H1 (cell line): ENCODE measurements at regions not wholly inside any gene's neighbourhood (a gene's known extent, or its start where the extent isn't known, plus 50 kb on each side); places are given as distances from the start of the nearest gene placed in this dataset.

Experiments
- CTCF ChIA-PET: fragments of 300-600 bp; sonication (Branson Sonifier 250); formaldehyde crosslinking; loops from one replicate; lab custom pipeline; 2021; ENCODE audit not compliant: partially characterized antibody; lab: Charles Lee
- POLR2A ChIA-PET: fragments of 300-600 bp; sonication (Branson Sonifier 250); formaldehyde crosslinking; loops from one replicate; lab custom pipeline; 2021; ENCODE audit warnings: inconsistent platforms; ENCODE audit not compliant: partially characterized antibody; lab: Charles Lee
- DNase-seq, 2 experiments: peaks; one replicate each; pipeline versions ENCODE4 v3.0.0 to v3.0.0-alpha.2; 2010 to 2022; ENCODE audit warnings: low spot score in 2 of 2, low read depth in 1 of 2, mixed read lengths in 1 of 2
- FAIRE-seq: peaks from 2 replicates; lab custom pipeline; 2011; peaks lifted over from hg19 to GRCh38; lab: Jason Lieb, UNC
- H2AFZ ChIP-seq: 2 replicates; pipeline ENCODE4 v1.8.1; 2012; ENCODE audit warnings: low read length, inconsistent platforms
- H2AK5ac ChIP-seq: 2 replicates; pipeline ENCODE4 v1.6.1; 2013; ENCODE audit warnings: low read depth, low read length
- H2BK120ac ChIP-seq: replicated peaks from 2 replicates; pipeline ENCODE3; 2013; ENCODE audit warnings: low read depth, low read length, inconsistent platforms
- H2BK12ac ChIP-seq: 2 replicates; pipeline ENCODE4 v1.6.1; 2013; ENCODE audit warnings: low read depth, low read length
- H2BK15ac ChIP-seq: 2 replicates; pipeline ENCODE4 v1.6.1; 2013; ENCODE audit warnings: low read length
- H2BK20ac ChIP-seq: 2 replicates; pipeline ENCODE4 v1.6.1; 2013; ENCODE audit warnings: low read length
- H2BK5ac ChIP-seq: 2 replicates; pipeline ENCODE4 v1.6.1; 2013; ENCODE audit warnings: low read depth, low read length
- H3K14ac ChIP-seq: 2 replicates; pipeline ENCODE4 v1.6.1; 2013; ENCODE audit warnings: inconsistent platforms; ENCODE audit not compliant: insufficient read length
- H3K18ac ChIP-seq: 2 replicates; pipeline ENCODE4 v1.6.1; 2013; ENCODE audit warnings: low read length; ENCODE audit errors: extremely low read depth
- H3K23ac ChIP-seq: 2 replicates; pipeline ENCODE4 v1.6.1; 2013; ENCODE audit warnings: inconsistent platforms; ENCODE audit not compliant: insufficient read length
- H3K23me2 ChIP-seq: 2 replicates; pipeline ENCODE4 v1.6.1; 2013; ENCODE audit warnings: low read depth, low read length
- H3K27ac ChIP-seq: 2 replicates; pipeline ENCODE4 v1.6.1; 2011; ENCODE audit warnings: low read depth, low read length, inconsistent platforms
- H3K27me3 ChIP-seq, 4 experiments: replicated peaks in 1 of 4; 1 replicate in 1 of 4; 2 replicates in 3 of 4; pipeline versions ENCODE4 v1.6.1 to v1.8.1; 2011 to 2013; ENCODE audit warnings: low read length in 3 of 4, mild to moderate bottlenecking in 3 of 4, inconsistent platforms in 2 of 4, mixed read lengths in 2 of 4, moderate library complexity in 1 of 4; ENCODE audit not compliant: control insufficient read depth in 3 of 4, insufficient read depth in 3 of 4; ENCODE audit errors: extremely low read depth in 1 of 4
- H3K36me3 ChIP-seq, 4 experiments: 2 replicates each; pipeline versions ENCODE4 v1.6.1 to v1.8.1; 2011 to 2013; ENCODE audit warnings: mild to moderate bottlenecking in 4 of 4, low read length in 3 of 4, moderate library complexity in 2 of 4, control low read depth in 1 of 4, inconsistent platforms in 1 of 4; ENCODE audit not compliant: insufficient read depth in 4 of 4, control insufficient read depth in 2 of 4
- H3K4ac ChIP-seq: replicated peaks from 2 replicates; pipeline ENCODE3; 2013; ENCODE audit warnings: low read length, low read depth, mixed read lengths, inconsistent platforms; ENCODE audit not compliant: insufficient read length
- H3K4me1 ChIP-seq, 4 experiments: replicated peaks in 1 of 4; 1 replicate in 1 of 4; 2 replicates in 3 of 4; pipeline versions ENCODE4 v1.6.1 to v1.8.1; 2011 to 2013; ENCODE audit warnings: low read length in 3 of 4, inconsistent platforms in 2 of 4, mixed read lengths in 1 of 4; ENCODE audit not compliant: insufficient read depth in 4 of 4, control insufficient read depth in 3 of 4
- H3K4me2 ChIP-seq, 2 experiments: 2 replicates each; pipeline versions ENCODE4 v1.6.1 to v1.8.1; 2011 to 2013; ENCODE audit warnings: low read depth in 2 of 2, low read length in 2 of 2, control low read depth in 1 of 2, inconsistent platforms in 1 of 2, mild to moderate bottlenecking in 1 of 2; ENCODE audit not compliant: insufficient read depth in 1 of 2
- H3K4me3 ChIP-seq, 4 experiments: fragments of 200-600, 300-600 bp in 1 of 4; sonication (generic), shearing (Covaris generic), sonication (Bioruptor Twin) in 1 of 4; 2 replicates each; pipeline versions ENCODE4 v1.5.1 to v1.8.1; 2011 to 2016; ENCODE audit warnings: low read length in 4 of 4, low read depth in 3 of 4, control low read depth in 2 of 4, inconsistent platforms in 2 of 4, mild to moderate bottlenecking in 2 of 4, mixed read lengths in 1 of 4, moderate library complexity in 1 of 4; ENCODE audit not compliant: insufficient read depth in 2 of 4; ENCODE audit errors: extremely low read depth in 1 of 4
- H3K56ac ChIP-seq: replicated peaks from 2 replicates; pipeline ENCODE3; 2013; ENCODE audit warnings: low read depth, mild to moderate bottlenecking, mixed read lengths, low read length, inconsistent platforms; ENCODE audit not compliant: insufficient read length
- H3K79me1 ChIP-seq: 2 replicates; pipeline ENCODE4 v1.6.1; 2013; ENCODE audit warnings: low read depth, low read length, control low read depth
- H3K79me2 ChIP-seq, 2 experiments: 2 replicates each; pipeline versions ENCODE4 v1.6.1 to v1.8.1; 2012 to 2013; ENCODE audit warnings: low read length in 2 of 2, mild to moderate bottlenecking in 2 of 2, inconsistent platforms in 1 of 2; ENCODE audit not compliant: insufficient read depth in 2 of 2, control insufficient read depth in 1 of 2
- H3K9ac ChIP-seq, 4 experiments: replicated peaks in 1 of 4; 1 replicate in 1 of 4; 2 replicates in 3 of 4; pipeline versions ENCODE4 v1.6.1 to v1.8.1; 2011 to 2013; ENCODE audit warnings: low read depth in 3 of 4, low read length in 3 of 4, control low read depth in 2 of 4, mild to moderate bottlenecking in 2 of 4, moderate library complexity in 2 of 4, inconsistent platforms in 1 of 4; ENCODE audit errors: extremely low read depth in 1 of 4
- H3K9me3 ChIP-seq, 2 experiments: 2 replicates each; pipeline versions ENCODE4 v1.6.1 to v1.8.1; 2012 to 2013; ENCODE audit warnings: mild to moderate bottlenecking in 2 of 2, moderate library complexity in 2 of 2, control low read depth in 1 of 2, inconsistent platforms in 1 of 2, low read depth in 1 of 2, low read length in 1 of 2, mixed read lengths in 1 of 2; ENCODE audit not compliant: insufficient read depth in 2 of 2
- H4K20me1 ChIP-seq, 2 experiments: replicated peaks in 1 of 2; 2 replicates each; pipeline versions ENCODE3 to v1.8.1; 2011 to 2013; ENCODE audit warnings: inconsistent platforms in 2 of 2, low read length in 2 of 2, mild to moderate bottlenecking in 1 of 2; ENCODE audit not compliant: insufficient read depth in 2 of 2, control insufficient read depth in 1 of 2
- H4K5ac ChIP-seq: 2 replicates; pipeline ENCODE4 v1.6.1; 2013; ENCODE audit warnings: low read length, low read depth, mixed read lengths, inconsistent platforms; ENCODE audit not compliant: insufficient read length
- H4K8ac ChIP-seq: 2 replicates; pipeline ENCODE4 v1.8.0; 2013; ENCODE audit warnings: mild to moderate bottlenecking, moderate library complexity, low read length, inconsistent platforms; ENCODE audit not compliant: insufficient read depth; ENCODE audit errors: extremely low read depth
- H4K91ac ChIP-seq: replicated peaks from 2 replicates; pipeline ENCODE3; 2013; ENCODE audit warnings: low read length, mixed read lengths, inconsistent platforms; ENCODE audit not compliant: insufficient read length
- BACH1 ChIP-seq: IDR thresholded peaks from 2 replicates; pipeline ENCODE4 v1.6.1; 2012; ENCODE audit warnings: low read length, improper control_type of control experiment
- BCL11A ChIP-seq, 2 experiments: IDR thresholded peaks; one replicate each; pipeline ENCODE4 v1.6.1; 2011; ENCODE audit warnings: low read depth in 2 of 2, low read length in 2 of 2, mild to moderate bottlenecking in 2 of 2
- CREB1 ChIP-seq: IDR thresholded peaks from 2 replicates; pipeline ENCODE4 v1.6.1; 2012; ENCODE audit warnings: inconsistent platforms
- EGR1 ChIP-seq: IDR thresholded peaks from 2 replicates; pipeline ENCODE4 v1.6.1; 2011; ENCODE audit warnings: low read depth, low read length, borderline replicate concordance
- HDAC2 ChIP-seq, 2 experiments: fragments of 300-600 bp in 1 of 2; sonication (generic) in 1 of 2; IDR thresholded peaks; 2 replicates each; pipeline ENCODE4 v1.6.1; 2011 to 2012; ENCODE audit warnings: low read depth in 2 of 2, low read length in 2 of 2, mild to moderate bottlenecking in 2 of 2, moderate library complexity in 2 of 2, borderline replicate concordance in 1 of 2, inconsistent platforms in 1 of 2
- MAFK ChIP-seq: IDR thresholded peaks from 2 replicates; pipeline ENCODE4 v1.6.1; 2012; ENCODE audit warnings: low read depth, mild to moderate bottlenecking, improper control_type of control experiment, low read length
- POU5F1 ChIP-seq: IDR thresholded peaks from 2 replicates; pipeline ENCODE4 v1.6.1; 2011; ENCODE audit warnings: low read depth, mild to moderate bottlenecking, low read length, moderate library complexity
- SP4 ChIP-seq: IDR thresholded peaks from 2 replicates; pipeline ENCODE4 v1.6.1; 2012; ENCODE audit warnings: low read length, inconsistent platforms
- SRF ChIP-seq: IDR thresholded peaks from 2 replicates; pipeline ENCODE4 v1.6.1; 2011; ENCODE audit warnings: mild to moderate bottlenecking, low read depth, low read length, moderate library complexity
- TBP ChIP-seq: IDR thresholded peaks from 2 replicates; pipeline ENCODE4 v1.6.1; 2011; ENCODE audit warnings: low read depth, low read length, improper control_type of control experiment
- WGBS, 2 experiments: shearing (Covaris generic) in 1 of 2; methylation state at CpG; one replicate each; pipeline versions ENCODE4 v1.1.6 to v1.1.7; 2013 to 2015; ENCODE audit warnings: low lambda C conversion rate in 2 of 2, mixed read lengths in 2 of 2, inconsistent platforms in 1 of 2, low coverage in 1 of 2, missing lambda C conversion rate in 1 of 2; ENCODE audit not compliant: insufficient replicate concordance in 2 of 2, insufficient coverage in 1 of 2, insufficient read length in 1 of 2; ENCODE audit errors: extremely low coverage in 1 of 2, missing lambda C conversion rate in 1 of 2; 5-methylcytosine and 5-hydroxymethylcytosine counted together
- TF ChIP-seq, protein P1 (sequence below): IDR thresholded peaks from 2 replicates; pipeline ENCODE4 v1.6.1; 2011; ENCODE audit warnings: low read length, improper control_type of control experiment
- TF ChIP-seq, protein P2 (sequence below): IDR thresholded peaks from 2 replicates; pipeline ENCODE4 v1.6.1; 2012; ENCODE audit warnings: inconsistent platforms

DNA sequence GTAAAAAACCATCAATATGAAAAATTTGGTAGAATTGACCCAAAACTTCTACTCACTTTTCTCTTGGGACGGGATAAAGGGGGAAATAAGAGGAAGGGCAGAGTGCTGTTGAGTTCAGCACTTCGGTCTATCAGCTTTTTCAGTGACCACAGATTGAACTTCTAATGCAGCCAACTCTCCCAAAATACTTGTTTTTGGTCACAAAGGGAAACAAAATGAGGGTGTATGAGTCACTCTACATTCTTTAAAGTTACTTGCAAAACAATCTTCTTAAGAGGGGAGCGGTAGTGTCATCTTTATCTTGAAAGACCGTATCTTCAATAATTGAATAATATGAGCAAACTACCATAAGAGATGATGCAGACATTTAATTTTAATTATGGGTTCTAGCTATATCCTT lies 661.3 kb downstream of the CD109 start:
- H2AK5ac ChIP-seq: no peak overlapping the region
- no peaks in the 10 kb centered on the region for H3K4me1 ChIP-seq
- H2BK15ac ChIP-seq: no peak overlapping the region
- no peaks in the 10 kb centered on the region for H4K20me1 ChIP-seq
- H2BK12ac ChIP-seq: no peak overlapping the region
- no peak for DNase-seq
- no peak overlapping the region for H3K56ac ChIP-seq
- no peaks in the 10 kb centered on the region for H3K23me2 ChIP-seq
- H3K36me3 ChIP-seq: no peaks in the 10 kb centered on the region
- no peak overlapping the region for H4K91ac ChIP-seq
- no peak overlapping the region for H3K23ac ChIP-seq
- H3K4me2 ChIP-seq: no peak overlapping the region
- whole genome bisulfite sequencing, 2 experiments: 90% methylated on average over 4 of the region's 4 CpGs; no CpG with 5 or more reads in 1 of the 2 experiments
- no peak overlapping the region for H2BK20ac ChIP-seq
- H3K9me3 ChIP-seq: no peaks in the 10 kb centered on the region
- H2BK5ac ChIP-seq: no peak overlapping the region
- H3K27ac ChIP-seq: no peak overlapping the region
- no peaks in the 10 kb centered on the region for H3K79me2 ChIP-seq
- ChIA-PET POLR2A (no interaction called here), CTCF (no interaction called here)
- FAIRE-seq: no peak
- H4K5ac ChIP-seq: no peak overlapping the region
- no peaks in the 10 kb centered on the region for H3K79me1 ChIP-seq
- no peaks in the 10 kb centered on the region for H3K27me3 ChIP-seq
- no peak overlapping the region for H3K14ac ChIP-seq
- no peak overlapping the region for H3K9ac ChIP-seq
- H2AFZ ChIP-seq: no peak overlapping the region
- H3K18ac ChIP-seq: no peak overlapping the region
- H2BK120ac ChIP-seq: no peak overlapping the region
- H3K4me3 ChIP-seq: no peak overlapping the region
- H4K8ac ChIP-seq: no peak overlapping the region
- no peak overlapping the region for H3K4ac ChIP-seq
- TF ChIP-seq, protein P1, sequence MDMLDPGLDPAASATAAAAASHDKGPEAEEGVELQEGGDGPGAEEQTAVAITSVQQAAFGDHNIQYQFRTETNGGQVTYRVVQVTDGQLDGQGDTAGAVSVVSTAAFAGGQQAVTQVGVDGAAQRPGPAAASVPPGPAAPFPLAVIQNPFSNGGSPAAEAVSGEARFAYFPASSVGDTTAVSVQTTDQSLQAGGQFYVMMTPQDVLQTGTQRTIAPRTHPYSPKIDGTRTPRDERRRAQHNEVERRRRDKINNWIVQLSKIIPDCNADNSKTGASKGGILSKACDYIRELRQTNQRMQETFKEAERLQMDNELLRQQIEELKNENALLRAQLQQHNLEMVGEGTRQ: no peak
- TF ChIP-seq EGR1 (no peak), CREB1 (no peak), BACH1 (no peak), SRF (no peak), BCL11A (IDR thresholded peaks at IDR 0.05; ENCODE audit: low read depth in 2 of 2, low read length in 2 of 2) (no peak), POU5F1 (no peak), HDAC2 (IDR thresholded peaks at IDR 0.05; ENCODE audit: borderline replicate concordance in 1 of 2, low read depth in 2 of 2, low read length in 2 of 2) (no peak), TBP (no peak), SP4 (no peak), MAFK (no peak)
- TF ChIP-seq, protein P2, sequence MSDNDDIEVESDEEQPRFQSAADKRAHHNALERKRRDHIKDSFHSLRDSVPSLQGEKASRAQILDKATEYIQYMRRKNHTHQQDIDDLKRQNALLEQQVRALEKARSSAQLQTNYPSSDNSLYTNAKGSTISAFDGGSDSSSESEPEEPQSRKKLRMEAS: no peak
